DMS 273 (cell line): ENCODE measurements at regions not wholly inside any gene's neighbourhood (a gene's known extent, or its start where the extent isn't known, plus 50 kb on each side); places are given as distances from the start of the nearest gene placed in this dataset.

Experiments
- DNase-seq: peaks from one replicate; lab custom pipeline; 2025; ENCODE audit not compliant: unreplicated experiment; lab: John Stamatoyannopoulos, UW

DNA sequence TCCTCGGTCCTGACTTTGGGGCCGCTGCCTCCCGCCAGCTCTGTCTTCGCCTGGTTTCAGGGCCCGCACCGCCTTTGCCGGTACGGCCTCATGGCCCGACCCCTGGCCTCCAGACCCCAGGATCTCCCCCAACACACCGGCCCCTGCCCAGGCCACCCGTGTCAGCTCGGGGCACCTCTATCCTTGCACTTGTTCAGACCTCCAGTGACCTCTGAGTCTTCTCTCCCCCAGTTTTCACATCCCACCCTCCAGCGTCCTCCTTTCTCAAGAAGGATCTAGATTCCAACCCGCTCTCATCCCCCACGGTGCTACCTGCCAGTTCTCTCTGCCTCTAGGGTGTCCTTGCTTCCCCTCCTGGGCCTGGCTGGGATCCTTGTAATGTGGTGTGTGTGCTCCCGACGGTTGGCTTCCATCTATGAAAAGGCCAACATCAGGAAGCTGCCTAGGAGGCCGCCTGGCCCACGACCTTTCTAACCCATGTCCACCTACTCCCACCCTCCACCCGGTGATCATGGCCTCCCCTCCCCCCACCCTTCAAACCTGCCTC is 61.1 kb downstream of the SPATA31C2 start:
- peak; percentile 32 for DNase-seq

DNA sequence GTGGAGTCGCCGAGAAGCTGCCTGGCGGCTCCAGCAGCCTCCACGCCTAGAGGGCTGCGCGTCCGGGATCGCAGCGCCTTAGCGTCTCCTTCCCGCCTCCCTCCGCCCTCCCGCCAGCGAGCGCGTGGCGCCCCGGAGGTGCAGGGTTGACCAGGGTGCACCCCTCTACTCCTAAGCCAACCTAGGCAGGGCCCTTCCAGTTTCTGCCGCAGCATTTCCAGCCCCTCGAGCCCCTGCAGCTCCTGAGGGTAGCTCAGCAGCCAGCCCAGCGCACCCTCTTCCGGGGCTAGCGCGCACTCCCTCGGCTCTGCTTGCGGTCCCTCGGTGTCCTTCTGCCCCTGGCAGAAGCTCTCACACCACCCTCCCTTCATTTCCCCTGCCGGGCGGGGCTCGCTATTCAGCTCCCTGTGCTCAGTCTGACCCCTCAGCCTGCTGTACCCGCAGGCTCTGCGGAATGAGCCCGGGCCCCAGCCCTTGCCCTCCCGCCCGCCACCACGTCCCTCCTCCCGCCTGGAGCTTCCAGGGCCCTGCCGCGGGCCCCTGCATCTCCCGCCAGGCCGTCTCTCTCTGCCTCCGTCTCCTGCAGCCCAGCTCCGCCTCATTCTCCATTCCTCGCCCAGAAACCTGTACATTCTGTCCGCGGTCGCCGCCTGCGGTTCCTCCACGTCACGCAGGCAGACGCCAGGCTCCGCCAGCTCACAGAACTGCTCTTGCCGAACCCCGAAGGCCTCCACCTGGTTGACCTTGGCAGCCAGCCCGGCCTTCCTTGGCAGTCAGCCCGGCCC is 61.8 kb downstream of the SPATA31C2 start:
- peak; percentile 92 for DNase-seq

DNA sequence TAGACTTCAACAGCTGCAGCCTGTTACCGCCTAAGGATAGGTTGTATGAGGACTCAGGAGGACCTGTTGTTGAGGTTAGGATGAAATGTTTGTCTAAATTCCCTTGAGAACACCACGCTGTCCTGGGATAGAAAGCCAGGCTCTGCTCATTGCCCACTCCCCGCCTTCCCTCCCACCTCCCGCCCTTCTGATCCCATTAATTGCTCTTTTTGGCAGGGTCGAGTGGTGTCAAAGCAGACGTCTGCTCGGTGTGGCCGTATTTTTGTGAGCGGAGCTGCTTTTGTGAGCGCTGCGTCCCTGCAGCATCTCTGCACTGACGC is 62.3 kb downstream of the SPATA31C2 start:
- no peak for DNase-seq

DNA sequence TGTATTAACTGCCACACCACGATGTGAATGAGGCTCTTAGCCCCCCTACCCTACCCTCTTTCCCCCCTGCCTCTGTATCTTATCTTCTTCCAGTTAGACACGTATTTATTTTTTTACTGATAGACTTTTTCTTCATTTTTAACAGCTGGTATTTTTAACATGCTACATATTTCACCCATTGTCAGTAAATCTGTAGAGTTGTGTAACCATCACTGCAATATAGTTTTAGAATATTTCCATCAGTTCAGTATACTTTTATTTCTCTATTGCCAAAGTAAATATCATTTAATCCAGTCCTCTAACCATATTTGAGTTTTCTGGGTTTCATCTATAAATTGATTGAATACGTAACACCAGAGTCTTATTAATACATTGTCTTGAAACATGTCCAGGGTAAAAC is 62.8 kb downstream of the SPATA31C2 start:
- DNase-seq = no peak

DNA sequence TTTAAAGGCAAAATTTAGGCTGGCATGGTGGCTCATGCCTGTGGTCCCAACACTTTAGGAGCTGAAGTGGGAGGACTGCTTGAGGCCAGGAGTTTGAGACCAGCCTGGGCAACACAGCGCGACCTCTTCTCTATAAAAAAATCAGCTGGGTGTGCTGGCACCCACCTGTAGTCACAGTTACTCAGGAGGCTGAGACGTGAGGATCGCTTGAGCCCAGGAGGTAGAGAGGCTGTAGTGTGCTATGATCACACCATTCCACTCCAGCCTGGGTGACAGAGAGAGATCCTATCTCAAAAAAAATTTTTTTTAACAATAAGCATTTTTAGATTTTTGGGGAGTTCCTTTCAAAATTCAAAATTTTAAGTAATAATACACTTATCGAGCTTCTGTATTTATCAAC is 63.3 kb downstream of the SPATA31C2 start:
- no peak for DNase-seq

DNA sequence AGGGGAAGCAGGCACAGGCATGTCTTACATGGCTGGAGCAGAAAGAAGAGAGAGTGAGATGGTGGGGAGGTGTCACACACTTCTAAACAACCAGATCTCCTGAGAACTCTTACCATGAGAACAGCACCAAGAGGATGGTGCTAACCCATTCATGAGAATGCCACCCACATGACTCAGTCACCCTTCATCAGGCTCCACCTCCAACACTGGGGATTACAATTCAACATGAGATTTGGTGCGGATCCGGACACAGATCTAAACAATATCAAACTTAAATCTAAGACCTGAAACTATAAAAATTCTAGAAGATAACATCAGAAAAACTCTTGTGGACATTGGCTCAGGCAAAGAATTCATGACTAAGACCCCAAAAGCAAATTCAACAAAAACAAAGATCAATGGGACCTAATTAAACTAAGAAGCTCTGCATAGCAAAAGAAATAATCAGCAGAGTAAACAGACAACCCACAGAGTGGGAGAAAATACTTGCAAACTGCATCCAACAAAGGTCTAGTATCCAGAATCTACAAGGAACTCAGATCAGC is 65.4 kb downstream of the SPATA31C2 start:
- no peak for DNase-seq

DNA sequence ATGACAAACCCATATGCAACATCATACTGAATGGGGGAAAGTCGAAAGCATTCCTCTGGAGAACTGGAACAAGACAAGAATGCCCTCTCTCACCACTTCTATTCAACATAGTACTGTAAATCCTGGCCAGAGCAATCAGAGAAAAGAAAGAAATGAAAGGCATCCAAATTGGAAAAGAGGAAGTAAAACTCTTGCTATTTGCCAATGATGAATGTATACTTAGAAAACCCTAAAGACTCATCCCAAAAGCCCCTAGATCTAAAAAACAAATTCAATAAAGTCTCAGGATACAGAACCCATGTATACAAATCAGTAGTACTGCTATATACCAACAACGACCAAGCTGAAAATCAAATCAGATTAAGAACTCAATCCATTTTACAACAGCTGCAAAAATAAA is 66.9 kb downstream of the SPATA31C2 start:
- no peak for DNase-seq

DNA sequence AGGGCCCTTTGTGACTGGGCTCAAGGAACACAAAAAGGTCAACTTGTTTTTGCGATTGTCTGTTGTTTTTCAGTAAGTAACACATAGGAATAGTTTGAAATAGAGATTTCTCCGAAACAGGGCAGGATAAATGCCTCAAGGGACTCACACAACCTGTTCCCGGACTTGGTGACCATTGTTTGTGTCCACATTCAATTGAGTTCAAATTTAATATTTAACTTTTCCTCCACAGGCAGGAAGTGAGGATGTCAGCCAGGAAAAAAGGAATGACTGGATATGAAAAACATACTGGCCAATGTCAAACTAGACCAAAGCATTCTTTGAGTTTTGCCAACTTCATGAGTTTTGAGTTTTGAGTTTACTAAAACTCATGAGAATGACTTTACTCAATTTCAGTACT is 72.7 kb downstream of the SPATA31C2 start:
- no peak for DNase-seq

DNA sequence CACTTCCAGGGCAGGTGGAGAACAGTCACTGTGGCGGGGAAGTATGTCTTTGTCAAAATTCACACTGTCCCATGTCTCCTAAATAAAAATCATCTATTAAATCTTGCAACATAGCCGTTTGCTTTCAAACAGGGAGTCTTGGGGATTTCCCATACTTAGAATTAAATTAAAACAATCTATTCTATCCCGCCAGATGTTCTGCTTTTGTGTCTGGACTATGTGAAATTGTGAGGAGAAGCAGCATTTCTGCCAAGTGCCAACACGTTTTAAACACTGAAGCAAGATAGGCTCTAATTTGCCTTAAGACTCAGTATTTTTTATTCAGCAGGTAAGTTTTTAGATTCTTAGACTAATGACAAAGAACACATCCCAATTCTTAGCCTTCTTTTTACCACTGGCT is 73.7 kb downstream of the SPATA31C2 start:
- no peak for DNase-seq

DNA sequence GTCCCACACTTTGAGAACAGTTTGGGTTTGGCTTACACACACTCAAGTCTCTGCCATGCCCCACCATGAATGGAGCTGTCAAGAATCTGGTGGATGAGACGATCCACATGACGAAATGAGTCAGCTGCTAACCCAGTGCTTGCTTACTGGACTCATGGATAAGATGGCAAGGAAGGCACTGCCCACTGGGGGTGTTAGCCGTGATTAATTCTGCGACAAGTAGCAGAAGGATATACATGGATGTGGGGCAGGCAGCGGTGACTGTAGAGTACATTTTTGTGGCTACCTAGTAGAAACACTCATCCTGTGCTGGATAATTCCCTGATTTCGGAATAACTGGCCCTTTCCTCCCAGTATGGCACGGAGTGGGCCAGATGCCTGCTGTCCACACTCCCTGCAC is 77.5 kb downstream of the SPATA31C2 start:
- DNase-seq = no peak

DNA sequence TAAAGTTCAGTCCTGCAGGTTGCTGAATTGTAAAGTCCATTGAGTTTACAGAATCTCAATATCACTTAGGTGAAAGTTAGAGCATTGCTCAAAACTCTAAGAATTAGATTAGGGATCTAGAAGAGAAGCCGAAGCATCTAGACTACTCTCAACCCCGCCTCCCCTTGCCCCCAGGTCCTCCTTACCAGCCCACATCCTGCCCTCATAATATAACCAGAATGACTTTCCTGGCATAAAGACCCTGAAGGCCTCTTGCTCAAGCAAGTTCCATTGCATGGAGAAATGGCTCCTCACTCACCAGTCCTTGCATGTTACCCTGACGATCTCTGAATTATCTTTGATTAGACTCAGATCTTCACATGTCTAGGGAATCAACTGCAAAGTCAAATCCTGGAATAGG is 78.8 kb downstream of the SPATA31C2 start:
- DNase-seq = no peak

DNA sequence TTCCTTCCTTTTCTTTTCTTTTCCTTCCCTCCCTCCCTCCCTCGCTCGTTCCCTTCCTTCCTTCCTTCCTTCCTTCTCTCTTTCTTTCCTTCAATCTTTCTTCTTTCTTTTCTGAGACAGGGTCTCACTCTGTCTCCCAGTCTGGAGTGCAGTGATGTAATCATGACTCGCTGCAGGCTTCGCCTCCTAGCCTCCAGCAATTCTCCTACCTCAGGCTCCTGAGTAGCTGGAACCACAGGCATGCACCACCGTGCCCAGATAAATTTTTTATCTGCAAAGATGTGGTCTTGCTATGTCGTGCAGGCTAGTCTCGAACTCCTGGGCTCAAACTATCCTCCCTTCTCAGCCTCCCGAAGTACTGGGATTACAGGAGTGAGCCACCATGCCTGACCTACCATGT is 81.4 kb downstream of the SPATA31C2 start:
- DNase-seq = no peak

DNA sequence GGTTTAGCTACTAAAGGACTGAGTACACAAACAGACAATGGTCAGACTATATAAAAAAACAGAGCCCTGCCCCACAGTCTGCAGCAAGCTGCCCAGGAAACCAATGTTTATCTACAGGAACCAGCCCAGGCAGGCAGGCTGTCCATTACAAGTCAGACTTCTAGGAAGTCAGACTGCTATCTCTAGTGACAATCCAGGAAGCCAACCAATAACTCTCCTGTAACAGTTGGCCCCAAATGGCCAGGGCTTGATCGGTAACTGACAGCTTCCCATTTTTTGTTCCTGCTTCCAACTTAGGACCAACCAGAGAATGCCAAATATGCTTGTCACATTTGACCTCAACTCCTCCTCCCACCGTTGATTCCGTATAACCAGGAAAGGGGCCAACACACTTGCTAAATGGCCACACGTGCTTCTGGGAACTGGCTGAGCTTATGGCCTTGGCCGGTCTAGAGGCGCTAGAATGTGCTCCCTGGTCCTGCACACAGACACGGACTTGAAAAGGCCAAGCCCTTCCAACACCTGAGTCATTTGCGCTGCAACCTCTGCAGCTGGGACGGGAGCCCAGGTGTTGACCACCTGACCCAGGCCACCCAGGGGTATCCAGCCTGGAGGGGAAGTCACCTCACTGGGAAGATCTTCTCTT is 79.6 kb upstream of the CDK20 start:
- no peak for DNase-seq

DNA sequence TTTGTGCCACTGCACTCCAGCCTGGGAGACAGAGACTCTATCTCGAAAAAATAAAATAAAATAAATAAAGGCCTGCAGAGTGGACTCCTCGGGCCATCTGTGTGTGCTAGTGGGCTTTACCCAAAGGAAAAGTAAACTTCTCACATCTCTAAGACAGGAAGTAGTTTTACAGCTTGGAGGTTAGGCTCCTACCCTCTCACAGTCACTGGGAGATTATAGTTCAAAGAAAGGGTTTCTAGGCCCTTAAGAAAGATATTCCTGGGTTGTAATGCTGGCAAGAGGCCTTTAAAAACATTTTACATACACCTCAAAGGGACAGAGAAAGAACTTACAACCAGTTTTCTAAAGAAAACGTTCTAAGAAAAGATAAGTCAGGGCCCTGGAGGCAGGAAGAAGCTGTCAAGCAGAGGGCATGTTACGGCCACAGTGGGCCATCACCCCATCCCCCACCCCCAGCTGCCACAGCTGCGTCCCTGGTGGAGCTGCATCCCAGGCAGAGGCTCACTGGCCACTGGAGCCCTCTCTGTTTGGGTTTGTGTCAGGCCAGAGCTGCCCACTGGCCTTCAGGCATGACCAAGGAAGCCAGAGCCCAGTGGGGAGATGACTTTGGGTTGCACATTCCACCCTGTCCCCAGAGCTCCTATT is 78.1 kb upstream of the CDK20 start:
- DNase-seq = no peak

DNA sequence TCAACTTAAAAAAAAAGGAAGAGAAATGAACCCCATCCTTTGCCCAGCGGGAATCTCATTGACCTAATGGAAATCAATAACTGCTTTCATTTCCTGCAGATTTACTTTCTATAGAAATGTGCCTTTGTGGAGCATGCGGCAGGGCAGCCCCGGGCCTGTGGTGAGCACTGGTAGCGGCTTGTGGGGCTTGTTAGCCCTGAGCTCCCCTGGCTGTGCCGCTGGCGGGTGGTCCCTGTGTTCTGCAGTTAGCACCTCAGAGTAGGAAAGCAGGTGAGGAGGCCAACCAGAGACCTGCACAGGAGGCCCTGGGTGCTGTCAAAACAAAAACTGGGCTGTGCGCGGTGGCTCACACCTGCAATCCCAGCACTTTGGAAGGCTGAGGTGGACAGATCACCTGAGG is 76.8 kb upstream of the CDK20 start:
- DNase-seq = no peak

DNA sequence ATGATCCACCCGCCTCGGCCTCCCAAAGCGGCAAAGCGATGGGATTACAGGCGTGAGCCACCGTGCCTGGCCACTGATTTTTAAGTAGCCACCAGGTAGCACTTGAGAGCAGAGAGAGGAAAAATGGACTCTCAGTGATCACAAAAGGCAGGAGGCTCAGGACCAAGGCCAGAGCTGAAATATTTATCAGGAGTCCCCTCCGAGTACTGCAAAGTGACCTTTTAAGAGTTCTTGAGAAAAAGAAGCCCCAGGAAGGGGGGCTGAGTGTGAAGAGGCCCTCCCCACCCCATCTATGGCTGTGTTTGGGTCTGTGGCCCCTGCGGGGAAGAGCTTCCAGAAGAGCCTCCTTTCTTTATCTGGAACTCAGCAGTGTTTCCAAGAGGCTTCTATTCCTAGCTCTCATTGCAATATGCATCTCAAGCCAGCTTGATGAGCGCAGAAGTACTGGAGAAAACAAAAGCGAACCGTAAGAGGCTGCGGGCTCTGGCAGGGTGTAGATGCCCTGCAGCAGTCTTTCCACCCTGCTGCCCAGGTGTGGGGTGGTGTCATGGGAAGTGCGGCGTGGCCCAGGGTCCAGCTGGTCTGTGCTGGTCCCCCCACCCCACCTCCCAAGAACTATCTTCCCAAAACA is 75.5 kb upstream of the CDK20 start:
- no peak for DNase-seq

DNA sequence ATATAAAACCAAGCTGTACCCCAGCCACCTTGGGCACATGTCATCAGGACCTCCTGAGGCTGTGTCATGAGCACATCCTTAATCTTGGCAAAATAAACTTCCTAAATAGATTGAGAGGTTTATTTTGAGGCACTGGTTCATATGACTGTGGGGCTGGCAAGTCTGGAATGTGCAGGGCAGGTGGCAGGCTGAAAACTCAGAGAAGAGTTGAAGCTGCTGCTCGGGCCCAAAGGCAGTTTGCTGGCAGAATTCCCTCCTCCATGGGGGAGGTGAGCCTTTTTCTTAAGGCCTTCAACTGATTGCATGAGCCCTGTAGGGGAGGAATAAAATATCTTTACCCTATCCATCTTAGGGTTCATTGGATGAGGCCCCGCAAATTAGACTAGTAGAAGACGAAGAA is 72.2 kb upstream of the CDK20 start:
- no peak for DNase-seq

DNA sequence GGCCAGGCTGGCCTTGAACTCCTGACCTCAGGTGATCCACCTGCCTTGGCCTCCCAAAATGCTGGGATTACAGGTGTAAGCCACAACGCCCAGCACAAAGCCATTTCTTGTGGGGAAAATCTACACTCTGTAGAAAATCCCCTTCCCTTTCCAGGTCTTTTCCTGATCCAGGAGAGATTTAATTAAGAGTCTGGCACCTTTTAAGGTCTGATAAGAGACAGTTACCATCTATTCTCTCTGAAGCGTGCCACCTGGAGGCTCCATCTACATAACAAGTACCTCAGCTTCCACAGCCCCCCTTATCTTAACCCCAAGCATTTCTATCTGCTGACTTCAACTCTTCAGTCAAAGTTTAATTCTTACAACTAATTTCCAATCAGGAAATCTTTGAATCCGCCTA is 71.4 kb upstream of the CDK20 start:
- DNase-seq = no peak

DNA sequence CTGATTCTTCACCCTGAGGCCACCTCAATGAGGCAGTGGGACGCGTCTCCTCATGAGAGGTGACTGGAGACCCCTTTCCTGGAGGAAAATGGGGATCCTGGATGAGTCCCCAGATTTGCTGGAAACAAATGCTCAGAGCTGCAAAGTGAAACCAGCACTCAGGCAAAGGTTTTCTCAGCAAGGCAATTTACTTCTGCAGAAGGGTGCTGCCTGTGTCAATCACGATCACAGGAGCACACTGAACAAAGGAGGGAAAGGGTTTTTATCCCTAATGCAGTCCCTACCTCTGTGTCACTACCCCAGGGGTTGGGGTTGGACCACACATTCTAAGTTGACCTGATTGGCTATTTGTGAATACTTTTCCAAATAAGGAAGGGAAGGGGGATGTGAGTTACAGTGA is 69.9 kb upstream of the CDK20 start:
- no peak for DNase-seq

DNA sequence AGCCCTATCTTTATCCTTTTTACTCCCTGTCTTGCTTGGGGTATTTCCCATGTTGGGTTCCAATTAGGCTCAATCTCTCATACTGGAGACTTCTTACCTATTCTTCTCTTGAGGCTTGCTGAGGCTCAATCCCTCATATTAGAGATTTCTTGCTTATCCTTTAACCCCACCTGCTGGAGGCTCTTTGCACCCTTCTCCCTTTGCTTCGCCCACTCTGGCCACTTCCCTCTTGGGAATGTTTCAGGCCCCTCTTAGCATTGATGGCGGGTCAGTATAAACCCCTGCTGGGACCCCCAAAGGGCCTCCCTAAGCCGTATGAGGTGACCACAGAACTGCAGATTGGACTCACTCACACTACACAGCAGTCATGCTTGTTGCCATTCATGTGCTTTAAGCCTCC is 69.3 kb upstream of the CDK20 start:
- no peak for DNase-seq

DNA sequence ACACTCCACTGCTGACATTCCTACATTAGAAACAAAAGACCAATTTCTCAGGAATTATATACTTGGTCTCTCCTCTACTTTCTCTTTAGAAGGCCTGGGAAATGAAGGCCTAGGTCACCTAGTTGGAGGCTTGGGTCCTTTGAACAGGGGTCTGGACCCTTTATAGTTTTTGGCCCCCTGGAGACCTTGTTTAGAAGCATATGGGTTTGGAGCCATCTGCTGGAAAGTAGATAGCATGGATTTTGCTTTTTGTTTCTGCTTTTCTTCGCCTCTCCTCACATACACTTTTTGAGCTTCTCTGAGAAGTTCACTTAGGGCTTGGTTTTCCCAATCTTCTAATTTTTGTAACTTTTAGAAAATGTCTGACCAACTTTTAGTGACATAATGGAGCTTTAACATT is 67.1 kb upstream of the CDK20 start:
- DNase-seq = peak; percentile 38
